OCI-LY7 (cell line): ENCODE measurements at regions not wholly inside any gene's neighbourhood (a gene's known extent, or its start where the extent isn't known, plus 50 kb on each side); places are given as distances from the start of the nearest gene placed in this dataset.

Source experiments
- BruUV-seq: library from RNA; stranded (reverse); fragments of 400-500 nt; replicated peaks from 2 replicates; lab custom pipeline; 2021; lab: Mats Ljungman, UMichigan
- CTCF ChIA-PET: fragments of 300-600 bp; sonication (Branson Sonifier 250); formaldehyde crosslinking; loops from one replicate; lab custom pipeline; 2022; ENCODE audit warnings: antibody characterized with exemption; ENCODE audit not compliant: unreplicated experiment; lab: Charles Lee
- POLR2A ChIA-PET: fragments of 300-600 bp; sonication (Branson Sonifier 250); formaldehyde crosslinking; loops from one replicate; lab custom pipeline; 2022; ENCODE audit warnings: antibody characterized with exemption; lab: Charles Lee
- DNase-seq: peaks from one replicate; pipeline ENCODE4 v3.0.0-alpha.2; 2015; ENCODE audit warnings: low spot score
- H2AFZ ChIP-seq: fragments of 200-600 bp; sonication (generic), shearing (Covaris generic); 2 replicates; pipeline ENCODE4 v1.6.1; 2014; ENCODE audit warnings: mild to moderate bottlenecking, antibody characterized with exemption, low read length, moderate library complexity
- H3K27ac ChIP-seq: fragments of 200-600 bp; sonication (generic); 2 replicates; pipeline ENCODE4 v1.5.1; 2014; ENCODE audit warnings: mixed run types, low read depth, mild to moderate bottlenecking, moderate library complexity, low read length, inconsistent platforms; ENCODE audit not compliant: poor library complexity, severe bottlenecking
- H3K36me3 ChIP-seq: fragments of 200-600 bp; sonication (generic); 2 replicates; pipeline ENCODE4 v1.6.1; 2014; ENCODE audit warnings: mild to moderate bottlenecking, antibody characterized with exemption, low read length, moderate library complexity, mixed read lengths; ENCODE audit not compliant: insufficient read depth
- H3K4me1 ChIP-seq: fragments of 200-600 bp; sonication (generic); 2 replicates; pipeline ENCODE4 v1.5.1; 2014; ENCODE audit warnings: mild to moderate bottlenecking, low read length; ENCODE audit not compliant: insufficient read depth, poor library complexity, severe bottlenecking
- H3K4me2 ChIP-seq: fragments of 200-600 bp; sonication (generic); 2 replicates; pipeline ENCODE4 v1.6.1; 2014; ENCODE audit warnings: mild to moderate bottlenecking, low read length
- H3K4me3 ChIP-seq: fragments of 200-600 bp; sonication (generic); 2 replicates; pipeline ENCODE4 v1.5.1; 2014; ENCODE audit warnings: mild to moderate bottlenecking, low read depth, low read length; ENCODE audit not compliant: poor library complexity, severe bottlenecking
- H3K79me2 ChIP-seq: fragments of 200-600 bp; sonication (generic); 2 replicates; pipeline ENCODE4 v1.6.1; 2016; ENCODE audit warnings: low read depth, mild to moderate bottlenecking, low read length, moderate library complexity, mixed read lengths; ENCODE audit not compliant: insufficient read depth
- H3K9me2 ChIP-seq: fragments of 200-600 bp; sonication (generic); 2 replicates; pipeline ENCODE4 v1.6.1; 2016; ENCODE audit warnings: mild to moderate bottlenecking, low read length, mixed read lengths; ENCODE audit not compliant: insufficient read depth
- H3K9me3 ChIP-seq: fragments of 200-600 bp; sonication (generic); 2 replicates; pipeline ENCODE4 v1.6.1; 2014; ENCODE audit warnings: mild to moderate bottlenecking, mixed run types, low read length, mixed read lengths
- H4K20me1 ChIP-seq: fragments of 200-600 bp; sonication (generic); 2 replicates; pipeline ENCODE4 v1.6.1; 2014; ENCODE audit warnings: mild to moderate bottlenecking, antibody characterized with exemption, low read length, moderate library complexity, mixed read lengths; ENCODE audit not compliant: insufficient read depth
- CTCF ChIP-seq: fragments of 200-600 bp; sonication (generic); conservative IDR thresholded peaks from 2 replicates; pipeline ENCODE4 v1.5.1; 2014; ENCODE audit warnings: mild to moderate bottlenecking, antibody characterized with exemption, low read length, moderate library complexity, mixed read lengths
- EZH2phosphoT487 ChIP-seq: fragments of 200-600 bp; sonication (generic); IDR thresholded peaks from 2 replicates; pipeline ENCODE4 v1.6.1; 2018; ENCODE audit warnings: low read depth, borderline replicate concordance, mild to moderate bottlenecking, mixed run types, antibody characterized with exemption, low read length, moderate library complexity, mixed read lengths
- intact Hi-C: fragments of 100-400 bp; cut with micrococcal nuclease; formaldehyde crosslinking; loops from one replicate; pipeline ENCODE4 v1.10.0; 2022; ENCODE audit not compliant: unreplicated experiment

GRCh38 chr14:97116546-97116945 is 319.4 kb downstream of the VRK1 start:
- H4K20me1 ChIP-seq, result no peaks in the 10 kb centered on the region
- no peak for DNase-seq
- no peaks in the 10 kb centered on the region for H3K4me1 ChIP-seq
- no peak overlapping the region for H3K4me3 ChIP-seq
- CTCF ChIA-PET, result no interaction called here
- no peaks in the 10 kb centered on the region for H3K9me3 ChIP-seq
- no peaks in the 10 kb centered on the region for H3K9me2 ChIP-seq
- TF ChIP-seq CTCF (no peak), EZH2phosphoT487 (no peak)
- no peak overlapping the region for H2AFZ ChIP-seq
- no TSS peak for BruUV-seq
- H3K27ac ChIP-seq, result no peak overlapping the region
- no peaks in the 10 kb centered on the region for H3K36me3 ChIP-seq
- H3K79me2 ChIP-seq, result no peaks in the 10 kb centered on the region
- POLR2A ChIA-PET, result interaction anchor here (0.6 kb wide), 1 partner anchor 1778 kb away, joined by 4 read pairs; no protein-coding TSS in a partner anchor
- H3K4me2 ChIP-seq, result no peak overlapping the region
- intact Hi-C loops, result no loop called here

DNA sequence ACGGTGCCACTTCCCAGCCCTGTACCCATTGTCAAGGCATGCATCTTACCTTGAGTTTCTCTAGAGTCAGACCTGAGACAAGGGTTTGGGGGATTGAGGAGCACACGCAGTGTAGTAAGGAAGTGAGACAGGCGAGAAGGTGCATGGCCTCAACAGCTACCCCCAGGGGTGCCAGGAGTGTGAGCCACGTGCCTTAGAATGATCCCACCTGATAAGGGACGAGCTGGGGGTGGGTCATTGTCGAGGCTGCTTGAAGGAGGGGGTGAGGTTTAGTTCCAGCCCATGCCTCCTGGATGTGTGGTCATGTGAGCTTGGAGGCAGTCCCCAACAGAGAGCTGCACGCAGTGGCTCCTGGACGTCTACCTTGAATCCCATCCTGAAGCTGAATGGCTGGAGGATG is 320.5 kb downstream of the VRK1 start:
- CTCF ChIA-PET, result no interaction called here
- H4K20me1 ChIP-seq, result no peaks in the 10 kb centered on the region

More for the DNA sequence above, 320.5 kb downstream of the VRK1 start:
- H3K4me2 ChIP-seq, result no peak overlapping the region
- H3K79me2 ChIP-seq, result no peaks in the 10 kb centered on the region
- no peak overlapping the region for H2AFZ ChIP-seq
- intact Hi-C loops, result no loop called here
- no peak overlapping the region for H3K4me3 ChIP-seq
- TF ChIP-seq CTCF (no peak), EZH2phosphoT487 (no peak)
- H3K36me3 ChIP-seq, result no peaks in the 10 kb centered on the region
- no peak overlapping the region for H3K27ac ChIP-seq
- no peaks in the 10 kb centered on the region for H3K9me3 ChIP-seq
- H3K9me2 ChIP-seq, result no peaks in the 10 kb centered on the region
- no peak for DNase-seq
- H3K4me1 ChIP-seq, result no peaks in the 10 kb centered on the region
- POLR2A ChIA-PET, result interaction anchor here (0.6 kb wide), 1 partner anchor 736 kb away, joined by 3 read pairs; no protein-coding TSS in a partner anchor
- no TSS peak for BruUV-seq
